Liver (tissue), 3 donors: ENCODE measurements at regions not wholly inside any gene's neighbourhood (a gene's known extent, or its start where the extent isn't known, plus 50 kb on each side); places are given as distances from the start of the nearest gene placed in this dataset.

Experiments used
- EGR1 ChIP-seq, 2 donors: IDR thresholded peaks; 2 replicates each; pipeline ENCODE4 v1.6.1; 2016 to 2018; ENCODE audit warnings: antibody characterized with exemption in 2 of 2, low read depth in 2 of 2
- FOXA1 ChIP-seq: IDR thresholded peaks from 2 replicates; pipeline ENCODE4 v1.6.1; 2016; ENCODE audit warnings: antibody characterized with exemption
- GABPA ChIP-seq, 2 donors: IDR thresholded peaks in 1 of 2; conservative IDR thresholded peaks in 1 of 2; 2 replicates each; pipeline ENCODE4 v1.6.1; 2016; ENCODE audit warnings: antibody characterized with exemption in 2 of 2, mild to moderate bottlenecking in 1 of 2, moderate library complexity in 1 of 2
- JUND ChIP-seq, 2 donors: IDR thresholded peaks; 2 replicates each; pipeline ENCODE4 v1.6.1; 2016; ENCODE audit warnings: antibody characterized with exemption in 2 of 2
- RAD21 ChIP-seq, 2 donors: IDR thresholded peaks; 2 replicates each; pipeline ENCODE4 v1.6.1; 2016; ENCODE audit warnings: antibody characterized with exemption in 2 of 2, mild to moderate bottlenecking in 2 of 2
- SP1 ChIP-seq: IDR thresholded peaks from 2 replicates; pipeline ENCODE4 v1.6.1; 2018; ENCODE audit warnings: antibody characterized with exemption, mild to moderate bottlenecking
- TAF1 ChIP-seq: conservative IDR thresholded peaks from 2 replicates; pipeline ENCODE4 v1.6.1; 2016; ENCODE audit warnings: antibody characterized with exemption, mild to moderate bottlenecking
- YY1 ChIP-seq: IDR thresholded peaks from 2 replicates; pipeline ENCODE4 v1.6.1; 2016; ENCODE audit warnings: antibody characterized with exemption, mild to moderate bottlenecking
- TF ChIP-seq, protein P1 (sequence below): fragments of 150-350 bp; IDR thresholded peaks from 2 replicates; pipeline ENCODE4 v1.5.1; 2017; ENCODE audit warnings: improper control_type of control experiment, low read depth, low read length; ENCODE audit not compliant: missing input control
- TF ChIP-seq, protein P2 (sequence below): IDR thresholded peaks from 2 replicates; pipeline ENCODE4 v1.6.1; 2016; ENCODE audit warnings: antibody characterized with exemption
- TF ChIP-seq, protein P3 (sequence below): IDR thresholded peaks from 2 replicates; pipeline ENCODE4 v1.6.1; 2016; ENCODE audit warnings: antibody characterized with exemption
- TF ChIP-seq, protein P4 (sequence below): IDR thresholded peaks from 2 replicates; pipeline ENCODE4 v1.6.1; 2016; ENCODE audit warnings: antibody characterized with exemption
- TF ChIP-seq, protein P5 (sequence below): IDR thresholded peaks from 2 replicates; pipeline ENCODE4 v1.6.1; 2016; ENCODE audit warnings: antibody characterized with exemption, mild to moderate bottlenecking
- donor health status: healthy.
- donor health status: healthy.

DNA sequence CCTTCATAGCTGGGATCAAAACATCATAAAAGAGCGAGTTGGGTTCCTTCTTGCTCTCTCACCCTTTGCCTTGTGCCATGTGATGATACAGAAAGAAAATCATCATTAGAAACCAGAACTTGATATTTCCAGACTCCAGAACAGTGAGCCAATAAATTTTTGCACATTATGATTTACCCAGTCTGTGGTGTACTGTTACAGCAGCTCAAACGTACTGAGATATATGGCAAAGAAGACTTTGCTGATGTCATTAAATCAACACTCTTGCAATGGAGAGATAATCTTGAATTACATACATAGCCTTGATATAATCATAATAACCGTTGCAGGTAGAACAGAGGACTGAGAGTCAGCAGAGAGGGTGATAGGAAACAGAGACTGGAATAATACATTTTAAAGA is 1271.6 kb downstream of the CDH12 start:
- TF ChIP-seq, protein P1, sequence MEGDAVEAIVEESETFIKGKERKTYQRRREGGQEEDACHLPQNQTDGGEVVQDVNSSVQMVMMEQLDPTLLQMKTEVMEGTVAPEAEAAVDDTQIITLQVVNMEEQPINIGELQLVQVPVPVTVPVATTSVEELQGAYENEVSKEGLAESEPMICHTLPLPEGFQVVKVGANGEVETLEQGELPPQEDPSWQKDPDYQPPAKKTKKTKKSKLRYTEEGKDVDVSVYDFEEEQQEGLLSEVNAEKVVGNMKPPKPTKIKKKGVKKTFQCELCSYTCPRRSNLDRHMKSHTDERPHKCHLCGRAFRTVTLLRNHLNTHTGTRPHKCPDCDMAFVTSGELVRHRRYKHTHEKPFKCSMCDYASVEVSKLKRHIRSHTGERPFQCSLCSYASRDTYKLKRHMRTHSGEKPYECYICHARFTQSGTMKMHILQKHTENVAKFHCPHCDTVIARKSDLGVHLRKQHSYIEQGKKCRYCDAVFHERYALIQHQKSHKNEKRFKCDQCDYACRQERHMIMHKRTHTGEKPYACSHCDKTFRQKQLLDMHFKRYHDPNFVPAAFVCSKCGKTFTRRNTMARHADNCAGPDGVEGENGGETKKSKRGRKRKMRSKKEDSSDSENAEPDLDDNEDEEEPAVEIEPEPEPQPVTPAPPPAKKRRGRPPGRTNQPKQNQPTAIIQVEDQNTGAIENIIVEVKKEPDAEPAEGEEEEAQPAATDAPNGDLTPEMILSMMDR: no peak
- no peak for TF ChIP-seq JUND (IDR thresholded peaks at IDR 0.05)
- no peak for TF ChIP-seq TAF1
- TF ChIP-seq RAD21 (IDR thresholded peaks at IDR 0.05): no peak
- TF ChIP-seq, protein P2, sequence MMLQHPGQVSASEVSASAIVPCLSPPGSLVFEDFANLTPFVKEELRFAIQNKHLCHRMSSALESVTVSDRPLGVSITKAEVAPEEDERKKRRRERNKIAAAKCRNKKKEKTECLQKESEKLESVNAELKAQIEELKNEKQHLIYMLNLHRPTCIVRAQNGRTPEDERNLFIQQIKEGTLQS: no peak
- TF ChIP-seq, protein P3, sequence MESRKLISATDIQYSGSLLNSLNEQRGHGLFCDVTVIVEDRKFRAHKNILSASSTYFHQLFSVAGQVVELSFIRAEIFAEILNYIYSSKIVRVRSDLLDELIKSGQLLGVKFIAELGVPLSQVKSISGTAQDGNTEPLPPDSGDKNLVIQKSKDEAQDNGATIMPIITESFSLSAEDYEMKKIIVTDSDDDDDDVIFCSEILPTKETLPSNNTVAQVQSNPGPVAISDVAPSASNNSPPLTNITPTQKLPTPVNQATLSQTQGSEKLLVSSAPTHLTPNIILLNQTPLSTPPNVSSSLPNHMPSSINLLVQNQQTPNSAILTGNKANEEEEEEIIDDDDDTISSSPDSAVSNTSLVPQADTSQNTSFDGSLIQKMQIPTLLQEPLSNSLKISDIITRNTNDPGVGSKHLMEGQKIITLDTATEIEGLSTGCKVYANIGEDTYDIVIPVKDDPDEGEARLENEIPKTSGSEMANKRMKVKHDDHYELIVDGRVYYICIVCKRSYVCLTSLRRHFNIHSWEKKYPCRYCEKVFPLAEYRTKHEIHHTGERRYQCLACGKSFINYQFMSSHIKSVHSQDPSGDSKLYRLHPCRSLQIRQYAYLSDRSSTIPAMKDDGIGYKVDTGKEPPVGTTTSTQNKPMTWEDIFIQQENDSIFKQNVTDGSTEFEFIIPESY: no peak
- no peak for TF ChIP-seq GABPA (IDR thresholded peaks at IDR 0.05 in 1 of 2, conservative IDR thresholded peaks at IDR 0.05 in 1 of 2)
- TF ChIP-seq EGR1 (IDR thresholded peaks at IDR 0.05; ENCODE audit: low read depth in 2 of 2): no peak
- no peak for TF ChIP-seq SP1
- TF ChIP-seq, protein P4, sequence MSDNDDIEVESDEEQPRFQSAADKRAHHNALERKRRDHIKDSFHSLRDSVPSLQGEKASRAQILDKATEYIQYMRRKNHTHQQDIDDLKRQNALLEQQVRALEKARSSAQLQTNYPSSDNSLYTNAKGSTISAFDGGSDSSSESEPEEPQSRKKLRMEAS: no peak
- TF ChIP-seq YY1: no peak
- TF ChIP-seq, protein P5, sequence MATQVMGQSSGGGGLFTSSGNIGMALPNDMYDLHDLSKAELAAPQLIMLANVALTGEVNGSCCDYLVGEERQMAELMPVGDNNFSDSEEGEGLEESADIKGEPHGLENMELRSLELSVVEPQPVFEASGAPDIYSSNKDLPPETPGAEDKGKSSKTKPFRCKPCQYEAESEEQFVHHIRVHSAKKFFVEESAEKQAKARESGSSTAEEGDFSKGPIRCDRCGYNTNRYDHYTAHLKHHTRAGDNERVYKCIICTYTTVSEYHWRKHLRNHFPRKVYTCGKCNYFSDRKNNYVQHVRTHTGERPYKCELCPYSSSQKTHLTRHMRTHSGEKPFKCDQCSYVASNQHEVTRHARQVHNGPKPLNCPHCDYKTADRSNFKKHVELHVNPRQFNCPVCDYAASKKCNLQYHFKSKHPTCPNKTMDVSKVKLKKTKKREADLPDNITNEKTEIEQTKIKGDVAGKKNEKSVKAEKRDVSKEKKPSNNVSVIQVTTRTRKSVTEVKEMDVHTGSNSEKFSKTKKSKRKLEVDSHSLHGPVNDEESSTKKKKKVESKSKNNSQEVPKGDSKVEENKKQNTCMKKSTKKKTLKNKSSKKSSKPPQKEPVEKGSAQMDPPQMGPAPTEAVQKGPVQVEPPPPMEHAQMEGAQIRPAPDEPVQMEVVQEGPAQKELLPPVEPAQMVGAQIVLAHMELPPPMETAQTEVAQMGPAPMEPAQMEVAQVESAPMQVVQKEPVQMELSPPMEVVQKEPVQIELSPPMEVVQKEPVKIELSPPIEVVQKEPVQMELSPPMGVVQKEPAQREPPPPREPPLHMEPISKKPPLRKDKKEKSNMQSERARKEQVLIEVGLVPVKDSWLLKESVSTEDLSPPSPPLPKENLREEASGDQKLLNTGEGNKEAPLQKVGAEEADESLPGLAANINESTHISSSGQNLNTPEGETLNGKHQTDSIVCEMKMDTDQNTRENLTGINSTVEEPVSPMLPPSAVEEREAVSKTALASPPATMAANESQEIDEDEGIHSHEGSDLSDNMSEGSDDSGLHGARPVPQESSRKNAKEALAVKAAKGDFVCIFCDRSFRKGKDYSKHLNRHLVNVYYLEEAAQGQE: no peak
- no peak for TF ChIP-seq FOXA1
